GM12878 (cell line): ENCODE measurements at regions not wholly inside any gene's neighbourhood (a gene's known extent, or its start where the extent isn't known, plus 50 kb on each side); places are given as distances from the start of the nearest gene placed in this dataset.

ENCODE experiments used
- ATAC-seq: fragments of 200-7000 bp; cut with Tn5 transposase; 3 replicates; pipeline ENCODE4 v1.9.1; 2020; ENCODE audit warnings: mild to moderate bottlenecking, moderate library complexity
- BruUV-seq: library from RNA; stranded (reverse); fragments of 400-500 nt; replicated peaks from 2 replicates; lab custom pipeline; 2021; lab: Mats Ljungman, UMichigan
- CTCF ChIA-PET: fragments of 300-600 bp; sonication (Branson Sonifier 250); formaldehyde crosslinking; extraction: SDS; loops from one replicate; lab custom pipeline; 2021; ENCODE audit warnings: inconsistent platforms; lab: Yijun Ruan, JAX
- POLR2A ChIA-PET: fragments of 350-600 bp; formaldehyde crosslinking; extraction: SDS; loops from one replicate; lab custom pipeline; 2021; ENCODE audit warnings: inconsistent platforms; lab: Charles Lee
- RAD21 ChIA-PET: fragments of 300-600 bp; sonication (Branson Sonifier 250); formaldehyde crosslinking; loops from one replicate; lab custom pipeline; 2023; ENCODE audit warnings: antibody characterized with exemption; ENCODE audit not compliant: unreplicated experiment; lab: Charles Lee
- SMC1A ChIA-PET: fragments of 300-600 bp; sonication (Branson Sonifier 250); formaldehyde crosslinking; loops from one replicate; lab custom pipeline; 2023; ENCODE audit not compliant: unreplicated experiment, uncharacterized antibody; lab: Charles Lee
- DNase-seq: peaks from one replicate; pipeline ENCODE4 v3.0.0-alpha.2; 2011; ENCODE audit warnings: low read depth, low spot score
- FAIRE-seq: peaks from 3 replicates; lab custom pipeline; 2011; peaks lifted over from hg19 to GRCh38; lab: Jason Lieb, UNC
- H2AFZ ChIP-seq: 2 replicates; pipeline ENCODE4 v1.6.0; 2011; ENCODE audit warnings: low read depth, low read length, control low read depth; ENCODE audit not compliant: control insufficient read depth
- H3K27ac ChIP-seq: 2 replicates; pipeline ENCODE4 v1.5.1; 2011; ENCODE audit warnings: control low read depth; ENCODE audit not compliant: control insufficient read depth, insufficient read depth
- H3K27me3 ChIP-seq, 2 experiments: replicated peaks in 1 of 2; 2 replicates each; pipeline versions ENCODE4 v1.6.0 to v1.6.1; 2011; ENCODE audit warnings: low read length in 1 of 2; ENCODE audit not compliant: control insufficient read depth in 2 of 2, insufficient read depth in 2 of 2
- H3K36me3 ChIP-seq, 2 experiments: 2 replicates each; pipeline ENCODE4 v1.5.1; 2011; ENCODE audit warnings: low read length in 1 of 2; ENCODE audit not compliant: control insufficient read depth in 2 of 2, insufficient read depth in 2 of 2
- H3K4me1 ChIP-seq: 2 replicates; pipeline ENCODE4 v1.6.1; 2011; ENCODE audit warnings: mild to moderate bottlenecking, low read length, moderate library complexity, mixed read lengths; ENCODE audit not compliant: control insufficient read depth, insufficient read depth
- H3K4me2 ChIP-seq: 2 replicates; pipeline ENCODE4 v1.6.0; 2011; ENCODE audit warnings: control low read depth; ENCODE audit not compliant: control insufficient read depth, insufficient read depth
- H3K4me3 ChIP-seq: fragments of 200-600 bp; sonication (generic); 2 replicates; pipeline ENCODE4 v1.5.1; 2016
- H3K79me2 ChIP-seq: 2 replicates; pipeline ENCODE4 v1.6.0; 2011; ENCODE audit warnings: low read length; ENCODE audit not compliant: control insufficient read depth, insufficient read depth
- H3K9ac ChIP-seq: 2 replicates; pipeline ENCODE4 v1.8.0; 2011; ENCODE audit warnings: low read length, control low read depth, mixed read lengths; ENCODE audit not compliant: control insufficient read depth, insufficient read depth
- H3K9me3 ChIP-seq: replicated peaks from 3 replicates; pipeline ENCODE4 v1.5.1; 2011; ENCODE audit warnings: mild to moderate bottlenecking, low read length; ENCODE audit not compliant: control insufficient read depth, insufficient read depth
- H4K20me1 ChIP-seq: 2 replicates; pipeline ENCODE4 v1.6.0; 2011; ENCODE audit not compliant: control insufficient read depth, insufficient read depth
- IRF5 ChIP-seq: fragments of 450-650 bp; IDR thresholded peaks from 2 replicates; pipeline ENCODE4 v1.6.1; 2017; ENCODE audit warnings: borderline replicate concordance
- JUNB ChIP-seq: IDR thresholded peaks from 2 replicates; pipeline ENCODE4 v1.6.1; 2016; ENCODE audit warnings: antibody characterized with exemption, mild to moderate bottlenecking
- MEF2B ChIP-seq: fragments of 450-650 bp; IDR thresholded peaks from 2 replicates; pipeline ENCODE4 v1.6.1; 2018; ENCODE audit warnings: mild to moderate bottlenecking, moderate library complexity; ENCODE audit not compliant: partially characterized antibody, poor library complexity, severe bottlenecking
- NR2C2 ChIP-seq: IDR thresholded peaks from 2 replicates; pipeline ENCODE4 v1.6.1; 2011; ENCODE audit warnings: borderline replicate concordance, low read depth; ENCODE audit not compliant: control insufficient read depth, insufficient read length
- SREBF2 ChIP-seq: IDR thresholded peaks from 2 replicates; pipeline ENCODE4 v1.6.1; 2012; ENCODE audit warnings: mild to moderate bottlenecking, low read length
- ZBTB33 ChIP-seq: fragments of 450-650 bp; IDR thresholded peaks from 2 replicates; pipeline ENCODE4 v1.6.1; 2017; ENCODE audit warnings: mild to moderate bottlenecking
- ZBTB4 ChIP-seq: fragments of 450-650 bp; formaldehyde crosslinking; IDR thresholded peaks from 2 replicates; pipeline ENCODE4 v1.4.0; 2022; ENCODE audit warnings: mild to moderate bottlenecking, moderate library complexity
- WGBS: methylation state at CpG from one replicate; pipeline ENCODE4 v1.1.6; 2016; ENCODE audit warnings: low lambda C conversion rate; ENCODE audit not compliant: insufficient replicate concordance, insufficient coverage; ENCODE audit errors: missing lambda C conversion rate; 5-methylcytosine and 5-hydroxymethylcytosine counted together
- in situ Hi-C: fragments of 300-500 bp; cut with MboI; formaldehyde crosslinking; loops from 9 replicates; pipeline ENCODE4 v1.14.3; 2018; ENCODE audit warnings: mixed read lengths
- intact Hi-C: fragments of 100-400 bp; cut with micrococcal nuclease; formaldehyde crosslinking; loops from one replicate; pipeline ENCODE4 v1.14.2; 2022; ENCODE audit not compliant: unreplicated experiment
- TF ChIP-seq, protein P1 (sequence below): fragments of 450-650 bp; IDR thresholded peaks from 2 replicates; pipeline ENCODE4 v1.6.1; 2017; ENCODE audit warnings: low read depth, mild to moderate bottlenecking, moderate library complexity

DNA sequence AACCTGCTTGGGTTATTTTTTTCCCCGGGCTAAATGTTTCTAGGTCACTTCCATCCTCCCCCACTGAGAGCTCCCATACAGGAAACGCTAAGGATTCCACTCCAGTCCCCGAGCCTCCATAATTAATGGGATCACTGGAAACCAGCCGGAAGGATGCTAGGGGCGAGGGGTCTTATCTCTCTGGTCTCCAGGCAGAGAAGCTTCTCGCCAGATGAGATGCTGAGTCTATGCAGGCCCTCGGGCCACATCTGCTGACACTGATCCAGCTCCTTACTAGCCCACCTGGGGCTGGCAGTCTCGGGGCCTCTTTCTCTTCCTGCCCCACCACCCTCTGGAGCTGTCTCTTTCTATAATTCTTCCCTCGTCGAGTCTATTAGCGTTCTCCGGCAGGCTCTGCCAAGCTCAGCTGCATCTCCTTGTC, 125.9 kb upstream of the SYT13 start:
- CTCF ChIA-PET, result no interaction called here
- no peaks in the 10 kb centered on the region for H3K9me3 ChIP-seq
- intact Hi-C loops, result no loop called here
- SMC1A ChIA-PET, result no interaction called here
- no peak overlapping the region for H2AFZ ChIP-seq
- no peak for TF ChIP-seq SREBF2
- TF ChIP-seq MEF2B, result no peak
- no peak for TF ChIP-seq NR2C2
- TF ChIP-seq, protein P1, sequence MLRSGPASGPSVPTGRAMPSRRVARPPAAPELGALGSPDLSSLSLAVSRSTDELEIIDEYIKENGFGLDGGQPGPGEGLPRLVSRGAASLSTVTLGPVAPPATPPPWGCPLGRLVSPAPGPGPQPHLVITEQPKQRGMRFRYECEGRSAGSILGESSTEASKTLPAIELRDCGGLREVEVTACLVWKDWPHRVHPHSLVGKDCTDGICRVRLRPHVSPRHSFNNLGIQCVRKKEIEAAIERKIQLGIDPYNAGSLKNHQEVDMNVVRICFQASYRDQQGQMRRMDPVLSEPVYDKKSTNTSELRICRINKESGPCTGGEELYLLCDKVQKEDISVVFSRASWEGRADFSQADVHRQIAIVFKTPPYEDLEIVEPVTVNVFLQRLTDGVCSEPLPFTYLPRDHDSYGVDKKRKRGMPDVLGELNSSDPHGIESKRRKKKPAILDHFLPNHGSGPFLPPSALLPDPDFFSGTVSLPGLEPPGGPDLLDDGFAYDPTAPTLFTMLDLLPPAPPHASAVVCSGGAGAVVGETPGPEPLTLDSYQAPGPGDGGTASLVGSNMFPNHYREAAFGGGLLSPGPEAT, result no peak
- TF ChIP-seq IRF5, result no peak
- no peak for TF ChIP-seq ZBTB4 (CRISPR knock-in tag)
- TF ChIP-seq ZBTB33, result no peak
- TF ChIP-seq JUNB, result no peak
- no peaks in the 10 kb centered on the region for H4K20me1 ChIP-seq
- H3K4me1 ChIP-seq, result no peaks in the 10 kb centered on the region
- H3K4me3 ChIP-seq, result no peak overlapping the region
- no peak overlapping the region for H3K9ac ChIP-seq
- DNase-seq, result no peak
- in situ Hi-C loops, result no loop called here
- peaks cover 4 to 10% of the 10 kb centered on the region in 2 experiments; a peak in 3 of 4 replicates for H3K27me3 ChIP-seq
- BruUV-seq, result no TSS peak
- H3K4me2 ChIP-seq, result no peak overlapping the region
- WGBS, result 29% methylated on average over 12 of the region's 12 CpGs
- H3K27ac ChIP-seq, result no peak overlapping the region
- no peak for FAIRE-seq
- H3K79me2 ChIP-seq, result no peaks in the 10 kb centered on the region
- RAD21 ChIA-PET, result interaction anchor here (0.9 kb wide), 1 partner anchor 243 kb away, joined by 3 read pairs; no protein-coding TSS in a partner anchor
- ATAC-seq, result no peak
- POLR2A ChIA-PET, result no interaction called here
- H3K36me3 ChIP-seq, result no peaks in the 10 kb centered on the region
